ENCODE measurements at regions not wholly inside any gene's neighbourhood (a gene's known extent, or its start where the extent isn't known, plus 50 kb on each side); places are given as distances from the start of the nearest gene placed in this dataset.
"Not testable (repeated sequence)": the region's sequence is repeated elsewhere in the genome, so short reads cannot be mapped to it uniquely, and the experiment has no call there.

DNA sequence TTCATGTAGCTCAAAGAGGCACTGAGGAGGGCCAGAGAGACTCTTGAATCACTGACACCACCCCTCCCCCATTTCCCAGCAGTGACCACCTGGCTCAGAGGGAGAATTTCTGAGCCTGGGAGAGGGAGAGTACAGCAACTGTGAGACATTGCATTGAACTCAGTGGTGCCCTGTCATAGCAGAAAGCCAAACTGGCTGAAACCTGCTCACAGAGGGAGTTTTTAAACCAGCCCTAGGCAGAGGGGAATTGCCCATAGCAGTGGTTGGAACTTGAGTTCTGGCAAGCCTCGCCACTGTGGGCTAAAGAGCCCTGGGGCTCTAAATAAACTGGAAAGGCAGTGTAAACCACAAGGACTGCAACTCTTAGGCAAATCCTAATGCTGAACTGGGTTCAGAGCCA is 243.1 kb downstream of the ADCYAP1 start:
- H3K4me1 Mint-ChIP-seq = no peaks in the 10 kb centered on the region
- H3K36me3 Mint-ChIP-seq (ENCODE audit: low read depth) = no peaks in the 10 kb centered on the region
- H3K4me3 Mint-ChIP-seq = no peak overlapping the region
- ChIA-PET CTCF (no interaction called here), POLR2A (no interaction called here)
- no peak overlapping the region for H3K27ac Mint-ChIP-seq
- peaks cover 26% of the 10 kb centered on the region for H3K9me3 Mint-ChIP-seq
- no peak for DNase-seq
- no peaks in the 10 kb centered on the region for H3K27me3 Mint-ChIP-seq

DNA sequence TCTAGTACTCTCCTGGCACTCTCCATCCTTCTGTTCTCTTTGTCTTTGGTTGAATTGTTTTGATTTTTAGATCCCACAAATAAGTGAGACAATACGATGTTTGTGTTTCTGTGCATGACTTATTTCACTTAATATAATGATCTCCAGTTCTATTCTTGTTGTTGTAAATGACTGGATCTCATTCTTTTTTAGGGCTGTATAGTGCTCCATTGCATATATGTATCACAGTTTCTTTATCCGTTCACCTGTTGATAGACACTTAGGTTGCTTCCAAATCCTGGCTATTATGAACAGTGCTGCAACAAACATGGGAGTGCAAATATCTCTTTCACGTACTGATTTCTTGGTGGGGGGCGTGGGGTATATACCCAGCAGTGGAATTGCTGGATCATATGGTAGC is 245.0 kb downstream of the ADCYAP1 start:
- ChIA-PET CTCF (no interaction called here), POLR2A (no interaction called here)

DNA sequence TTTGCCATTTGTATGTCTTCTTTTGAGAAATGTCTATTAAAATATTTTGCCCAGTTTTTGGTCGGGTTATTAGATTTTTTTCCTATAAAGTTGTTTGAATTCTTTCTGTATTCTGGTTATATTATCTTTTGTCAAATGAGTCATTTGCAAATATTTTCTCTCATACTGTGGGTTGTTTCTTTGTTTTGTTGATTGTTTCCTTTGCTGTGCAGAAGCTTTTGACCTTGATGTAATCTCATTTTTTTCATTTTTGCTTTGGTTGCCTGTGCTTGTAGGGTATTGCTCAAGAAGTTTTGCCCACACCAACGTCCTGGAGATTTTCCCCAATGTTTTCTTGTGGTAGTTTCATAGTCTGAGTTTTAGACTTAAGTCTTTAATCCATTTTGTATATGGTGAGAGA is 245.7 kb downstream of the ADCYAP1 start:
- CTCF ChIA-PET = no interaction called here

More for the DNA sequence above, 245.0 kb downstream of the ADCYAP1 start:
- Mint-ChIP-seq H3K36me3 (ENCODE audit: low read depth) (no peaks in the 10 kb centered on the region), H3K27ac (no peak overlapping the region), H3K27me3 (no peaks in the 10 kb centered on the region), H3K4me3 (no peak overlapping the region), H3K4me1 (no peaks in the 10 kb centered on the region), H3K9me3 (peaks cover 11% of the 10 kb centered on the region)
- no peak for DNase-seq

DNA sequence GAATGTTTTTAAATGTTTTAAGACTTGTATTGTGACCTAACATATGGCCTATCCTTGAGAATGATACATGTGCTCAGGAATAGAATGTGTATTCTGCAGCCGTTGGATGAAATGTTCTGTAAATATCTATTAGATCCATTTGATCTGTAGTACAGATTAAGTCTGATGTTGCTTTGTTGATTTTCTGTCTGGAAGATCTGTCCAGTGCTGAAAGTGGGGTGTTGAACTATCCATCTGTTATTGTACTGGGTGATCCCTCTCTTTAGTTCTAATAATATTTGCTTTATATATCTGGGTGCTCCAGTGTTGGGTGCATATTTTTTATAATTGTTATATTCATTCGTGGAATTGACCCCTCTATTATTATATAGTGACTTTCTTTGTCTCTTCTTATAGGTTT is 248.3 kb downstream of the ADCYAP1 start:
- H3K4me1 Mint-ChIP-seq; H3K4me3 Mint-ChIP-seq; POLR2A ChIA-PET; H3K36me3 Mint-ChIP-seq (ENCODE audit: low read depth); H3K27ac Mint-ChIP-seq; DNase-seq; H3K9me3 Mint-ChIP-seq; H3K27me3 Mint-ChIP-seq: not testable (repeated sequence)
- CTCF ChIA-PET = interaction anchor here (0.7 kb wide), 1 partner anchor 38 kb away, joined by 5 read pairs; no protein-coding TSS in a partner anchor

More for the DNA sequence above, 245.7 kb downstream of the ADCYAP1 start:
- Mint-ChIP-seq H3K4me3 (no peak overlapping the region), H3K9me3 (peaks cover 11% of the 10 kb centered on the region), H3K36me3 (ENCODE audit: low read depth) (no peaks in the 10 kb centered on the region), H3K27ac (no peak overlapping the region), H3K27me3 (no peaks in the 10 kb centered on the region), H3K4me1 (no peaks in the 10 kb centered on the region)
- DNase-seq = no peak
- POLR2A ChIA-PET = no interaction called here

DNA sequence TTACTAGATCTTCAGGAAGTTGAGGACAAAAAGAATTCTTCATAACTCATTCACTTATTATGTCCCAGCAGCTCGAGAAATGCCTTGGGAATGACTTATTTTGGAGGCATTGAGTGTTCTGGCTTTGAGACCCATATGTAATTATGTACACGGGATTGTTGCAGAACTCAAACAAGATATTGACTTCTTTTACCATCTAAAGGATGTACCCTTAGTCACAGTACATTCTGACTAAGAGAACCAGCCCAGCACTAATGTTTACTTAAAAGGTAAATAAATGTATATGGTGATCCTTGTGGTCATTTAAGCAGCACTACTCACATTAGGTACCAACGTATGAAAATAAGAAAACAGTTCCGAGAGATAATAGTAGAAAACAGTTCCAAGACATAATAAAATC is 268.9 kb downstream of the ADCYAP1 start:
- ChIA-PET POLR2A (no interaction called here), CTCF (no interaction called here)
- Mint-ChIP-seq H3K4me1 (no peaks in the 10 kb centered on the region), H3K27ac (no peak overlapping the region), H3K27me3 (no peaks in the 10 kb centered on the region), H3K36me3 (ENCODE audit: low read depth) (no peaks in the 10 kb centered on the region), H3K9me3 (peaks cover 2% of the 10 kb centered on the region), H3K4me3 (no peak overlapping the region)
- no peak for DNase-seq

DNA sequence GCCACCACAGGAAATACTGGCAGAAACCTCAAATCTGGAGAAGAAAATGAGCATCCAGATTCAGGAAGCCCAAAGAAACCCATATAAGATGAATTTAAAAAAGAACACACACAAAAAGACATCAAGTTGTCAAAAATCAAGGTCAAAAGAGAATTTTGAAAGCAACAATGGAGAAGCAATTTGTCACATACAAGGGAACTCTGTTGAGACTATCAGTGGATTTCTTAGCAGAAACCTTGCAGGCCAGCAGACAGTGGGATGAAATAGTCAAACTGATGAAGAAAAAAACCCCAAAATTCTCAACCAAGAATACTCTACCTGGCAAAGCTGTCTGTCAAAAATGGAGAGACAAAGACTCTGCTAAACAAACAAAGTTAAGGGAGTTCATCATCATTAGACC is 272.6 kb downstream of the ADCYAP1 start:
- Mint-ChIP-seq H3K4me1 (no peaks in the 10 kb centered on the region), H3K4me3 (no peak overlapping the region), H3K9me3 (peaks cover 8% of the 10 kb centered on the region), H3K27me3 (no peaks in the 10 kb centered on the region), H3K36me3 (ENCODE audit: low read depth) (no peaks in the 10 kb centered on the region), H3K27ac (no peak overlapping the region)
- CTCF ChIA-PET = no interaction called here
- POLR2A ChIA-PET = no interaction called here
- no peak for DNase-seq

DNA sequence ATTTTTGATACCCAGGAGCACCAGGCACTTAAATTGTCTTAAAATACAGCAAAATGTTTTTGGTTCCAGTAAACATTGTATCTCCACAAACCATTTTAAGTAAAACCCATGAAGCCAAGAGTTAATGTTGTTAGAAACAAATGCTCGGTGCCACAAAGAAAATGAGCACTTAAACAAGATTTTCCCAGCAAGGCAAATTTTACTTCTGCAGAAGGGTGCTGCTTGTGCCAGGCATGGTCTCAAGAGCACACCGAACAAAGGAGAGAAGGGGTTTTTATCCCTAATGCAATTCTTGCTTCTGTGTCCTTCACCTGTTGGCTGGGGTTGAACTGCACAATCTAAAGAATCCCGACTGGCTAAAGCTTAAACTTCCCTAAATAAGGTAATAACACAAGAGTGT is 286.7 kb downstream of the ADCYAP1 start:
- Mint-ChIP-seq H3K4me3 (no peak overlapping the region), H3K27me3 (no peaks in the 10 kb centered on the region), H3K4me1 (no peaks in the 10 kb centered on the region), H3K36me3 (ENCODE audit: low read depth) (no peaks in the 10 kb centered on the region), H3K27ac (no peak overlapping the region), H3K9me3 (peaks cover 2% of the 10 kb centered on the region)
- CTCF ChIA-PET = interaction anchor here (0.6 kb wide), 1 partner anchor 38 kb away, joined by 5 read pairs; no protein-coding TSS in a partner anchor
- POLR2A ChIA-PET = no interaction called here
- no peak for DNase-seq

DNA sequence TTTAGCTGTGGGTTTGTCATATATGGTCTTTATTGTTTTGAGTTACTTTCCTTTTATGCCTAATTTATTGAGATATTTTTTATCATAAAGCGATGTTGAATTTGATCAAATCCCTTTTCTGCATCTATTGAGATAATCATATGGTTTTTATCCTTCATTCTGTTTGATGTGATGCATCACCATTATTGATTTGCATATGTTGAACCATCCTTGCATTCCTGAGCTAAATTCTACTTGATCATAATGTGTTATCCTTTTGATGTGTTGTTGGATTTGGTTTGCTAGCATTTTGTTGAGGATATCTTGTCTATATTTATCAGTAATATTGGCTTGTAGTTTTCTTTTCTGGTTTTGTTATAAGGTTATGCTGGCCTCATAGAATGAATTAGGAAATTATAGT is 308.5 kb downstream of the ADCYAP1 start:
- no peaks in the 10 kb centered on the region for H3K27me3 Mint-ChIP-seq
- ChIA-PET POLR2A (no interaction called here), CTCF (no interaction called here)
- H3K36me3 Mint-ChIP-seq (ENCODE audit: low read depth) = no peaks in the 10 kb centered on the region
- peaks cover 21% of the 10 kb centered on the region for H3K9me3 Mint-ChIP-seq
- no peak overlapping the region for H3K4me3 Mint-ChIP-seq
- no peak overlapping the region for H3K27ac Mint-ChIP-seq
- DNase-seq = no peak
- no peaks in the 10 kb centered on the region for H3K4me1 Mint-ChIP-seq

DNA sequence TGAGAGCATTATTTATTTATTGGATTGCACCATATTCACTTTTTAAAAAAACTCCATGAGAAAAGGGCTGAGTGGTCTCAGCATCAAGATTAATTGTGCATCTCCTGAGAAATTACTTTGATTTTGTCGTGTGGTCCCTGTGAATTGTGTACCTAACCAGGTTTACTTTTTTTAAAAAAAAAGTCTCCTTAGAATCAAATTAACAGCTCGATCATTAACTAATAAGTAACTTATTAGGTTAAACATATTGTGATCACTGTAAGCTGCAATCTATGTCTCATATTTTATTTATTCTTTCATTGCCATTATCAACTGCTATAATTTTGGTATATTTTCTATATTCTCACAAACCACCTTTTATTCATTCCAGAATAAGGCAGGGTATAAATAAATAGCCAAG is 318.2 kb downstream of the ADCYAP1 start:
- Mint-ChIP-seq H3K4me3 (no peak overlapping the region), H3K27me3 (no peaks in the 10 kb centered on the region), H3K27ac (no peak overlapping the region), H3K4me1 (no peaks in the 10 kb centered on the region), H3K36me3 (ENCODE audit: low read depth) (no peaks in the 10 kb centered on the region), H3K9me3 (no peaks in the 10 kb centered on the region)
- ChIA-PET POLR2A (no interaction called here), CTCF (no interaction called here)
- no peak for DNase-seq

DNA sequence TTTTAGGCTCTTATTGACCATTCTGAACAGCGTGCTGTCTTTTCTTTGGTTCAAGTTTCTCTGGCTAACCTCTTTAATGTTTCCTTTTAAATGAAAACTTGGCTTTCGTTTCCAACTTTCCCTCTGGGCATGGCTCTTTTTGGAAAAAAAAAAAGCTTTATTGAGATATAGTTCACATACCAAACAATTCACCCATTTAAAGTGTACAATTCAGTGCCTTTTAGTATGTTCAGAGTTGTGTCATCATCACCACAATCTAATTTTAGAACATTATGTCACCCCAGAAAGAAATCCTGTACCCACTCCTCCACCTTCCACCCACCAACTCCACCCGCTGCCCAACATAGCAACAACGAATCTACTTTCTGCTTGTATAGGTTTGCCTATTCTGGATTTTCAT is 322.4 kb downstream of the ADCYAP1 start:
- POLR2A ChIA-PET = no interaction called here
- no peak overlapping the region for H3K27ac Mint-ChIP-seq
- CTCF ChIA-PET = interaction anchor here (0.6 kb wide), 1 partner anchor 142 kb away, joined by 4 read pairs; no protein-coding TSS in a partner anchor
- H3K4me1 Mint-ChIP-seq = no peaks in the 10 kb centered on the region
- H3K27me3 Mint-ChIP-seq = no peaks in the 10 kb centered on the region
- H3K36me3 Mint-ChIP-seq (ENCODE audit: low read depth) = no peaks in the 10 kb centered on the region
- H3K9me3 Mint-ChIP-seq = peaks cover 9% of the 10 kb centered on the region
- no peak for DNase-seq
- no peak overlapping the region for H3K4me3 Mint-ChIP-seq

DNA sequence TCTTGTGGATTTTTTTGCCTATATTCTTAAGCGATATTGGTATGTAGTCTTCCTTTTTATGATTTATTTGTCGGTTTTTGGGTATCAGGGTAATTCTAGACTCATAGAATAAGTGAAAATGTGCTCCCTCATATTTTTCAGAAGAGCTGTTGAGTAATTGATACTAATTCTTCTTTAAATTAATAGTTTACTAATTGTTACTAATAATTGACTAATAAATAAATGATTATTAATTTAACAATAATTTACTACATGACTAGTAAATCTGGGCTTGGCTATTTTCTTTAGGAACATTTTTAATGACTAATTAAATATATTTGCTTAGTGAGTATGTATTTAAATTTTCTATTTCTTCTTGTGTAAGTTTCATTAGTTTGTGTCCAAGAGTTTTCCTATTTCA is 325.0 kb downstream of the ADCYAP1 start:
- H3K9me3 Mint-ChIP-seq = peaks cover 22% of the 10 kb centered on the region
- CTCF ChIA-PET = no interaction called here
- no peaks in the 10 kb centered on the region for H3K4me1 Mint-ChIP-seq
- no peak for DNase-seq
- POLR2A ChIA-PET = no interaction called here
- no peak overlapping the region for H3K27ac Mint-ChIP-seq
- H3K4me3 Mint-ChIP-seq = no peak overlapping the region
- H3K36me3 Mint-ChIP-seq (ENCODE audit: low read depth) = no peaks in the 10 kb centered on the region
- H3K27me3 Mint-ChIP-seq = no peaks in the 10 kb centered on the region

DNA sequence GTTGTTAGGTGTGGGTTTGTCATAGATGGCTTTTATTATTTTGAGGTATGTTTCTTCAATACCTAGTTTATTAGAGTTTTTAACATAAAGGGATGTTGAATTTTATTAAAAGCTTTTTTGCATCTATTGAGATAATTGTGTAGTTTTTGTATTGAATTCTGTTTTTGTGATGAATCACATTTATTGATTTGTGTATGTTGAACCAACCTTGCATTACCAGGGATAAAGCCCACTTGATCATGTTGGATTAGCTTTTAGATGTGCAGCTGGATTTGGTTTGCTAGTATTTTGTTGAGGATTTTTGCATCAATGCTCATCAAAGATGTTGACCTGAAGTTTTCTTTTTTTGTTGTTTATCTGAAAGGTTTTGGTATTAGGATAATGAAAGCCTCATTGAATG is 328.2 kb downstream of the ADCYAP1 start:
- no peaks in the 10 kb centered on the region for H3K27me3 Mint-ChIP-seq
- H3K4me3 Mint-ChIP-seq = no peak overlapping the region
- no peaks in the 10 kb centered on the region for H3K4me1 Mint-ChIP-seq
- ChIA-PET CTCF (no interaction called here), POLR2A (no interaction called here)
- no peak for DNase-seq
- peaks cover 27% of the 10 kb centered on the region for H3K9me3 Mint-ChIP-seq
- H3K27ac Mint-ChIP-seq = no peak overlapping the region
- no peaks in the 10 kb centered on the region for H3K36me3 Mint-ChIP-seq (ENCODE audit: low read depth)

DNA sequence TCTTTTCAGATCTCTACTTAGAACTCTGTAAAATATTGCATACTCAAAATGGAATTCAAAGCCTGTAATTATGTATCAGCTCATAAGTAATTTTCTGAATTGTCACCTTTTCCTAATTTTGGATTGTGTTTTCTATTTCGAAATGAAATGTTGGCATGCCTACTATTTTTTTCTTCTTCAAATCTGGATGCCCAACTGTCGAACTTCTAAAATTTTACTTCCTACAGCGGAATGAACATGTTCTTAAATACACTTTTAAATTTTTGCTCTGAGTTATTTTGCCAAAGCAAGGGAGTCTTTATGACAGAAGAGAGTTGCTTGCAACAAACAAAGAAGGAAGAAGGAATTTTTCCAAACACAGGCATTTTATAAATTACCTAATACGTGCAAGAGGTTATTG is 336.0 kb downstream of the ADCYAP1 start:
- ChIA-PET CTCF (no interaction called here), POLR2A (no interaction called here)
- peaks cover 4% of the 10 kb centered on the region for H3K9me3 Mint-ChIP-seq
- H3K27ac Mint-ChIP-seq = no peak overlapping the region
- H3K36me3 Mint-ChIP-seq (ENCODE audit: low read depth) = no peaks in the 10 kb centered on the region
- H3K4me1 Mint-ChIP-seq = no peaks in the 10 kb centered on the region
- no peaks in the 10 kb centered on the region for H3K27me3 Mint-ChIP-seq
- DNase-seq = no peak
- H3K4me3 Mint-ChIP-seq = no peak overlapping the region

DNA sequence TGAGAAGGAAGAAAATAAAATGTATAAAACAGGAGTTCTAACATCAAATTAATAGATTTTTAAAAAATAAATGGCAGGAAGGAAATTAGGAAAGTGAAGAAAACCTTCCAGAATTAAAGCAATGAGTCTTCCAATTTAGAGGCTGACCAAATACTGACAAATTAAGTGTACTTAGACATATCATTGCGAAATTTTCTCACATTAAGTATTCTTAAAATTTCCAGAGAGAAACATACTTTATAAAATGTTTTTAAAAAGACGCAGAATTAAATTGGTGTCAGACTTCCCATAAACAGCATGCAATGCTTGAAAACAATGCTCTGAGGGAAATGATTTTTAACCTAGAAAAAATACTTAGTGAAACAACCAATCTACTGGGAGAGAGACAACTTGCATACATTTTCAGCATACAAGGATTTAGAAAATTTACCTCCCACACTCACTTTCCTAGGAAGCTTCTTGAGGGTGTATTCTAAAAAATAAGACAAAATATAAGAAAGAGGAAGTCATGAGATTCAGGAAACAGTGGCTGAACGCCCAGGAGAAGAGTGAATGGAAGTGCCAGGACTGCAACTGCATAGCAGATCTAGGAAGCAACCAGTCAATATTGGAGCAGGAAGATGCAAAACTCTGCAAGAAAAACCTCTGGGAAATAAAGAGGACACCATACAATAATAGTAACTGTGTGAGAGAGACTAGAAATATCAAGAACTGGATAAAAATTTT is 339.9 kb downstream of the ADCYAP1 start:
- POLR2A ChIA-PET = no interaction called here
- Mint-ChIP-seq H3K27ac (no peak overlapping the region), H3K9me3 (no peaks in the 10 kb centered on the region), H3K36me3 (ENCODE audit: low read depth) (no peaks in the 10 kb centered on the region), H3K4me3 (no peak overlapping the region), H3K27me3 (no peaks in the 10 kb centered on the region), H3K4me1 (no peaks in the 10 kb centered on the region)
- no peak for DNase-seq
- CTCF ChIA-PET = no interaction called here
